ENCODE measurements at regions not wholly inside any gene's neighbourhood (a gene's known extent, or its start where the extent isn't known, plus 50 kb on each side); places are given as distances from the start of the nearest gene placed in this dataset.

DNA sequence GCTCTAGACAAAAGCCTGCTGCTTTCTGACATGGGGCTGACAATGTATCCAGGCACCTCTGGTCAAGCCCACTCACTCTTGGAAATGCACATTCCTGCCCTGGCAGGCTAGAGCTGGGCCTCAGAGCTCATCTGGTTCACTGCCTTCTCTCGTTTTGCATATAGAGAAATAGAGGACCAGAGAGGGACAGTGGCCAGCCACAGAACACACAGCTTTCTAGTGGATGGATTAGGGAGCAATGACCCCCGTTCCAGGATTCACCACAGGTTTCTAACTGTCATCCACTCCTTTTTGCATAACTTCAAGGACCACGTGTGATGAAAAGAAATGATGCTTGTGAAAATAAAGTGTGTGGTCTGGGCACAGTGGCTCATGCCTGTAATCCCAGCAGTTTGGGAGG is 129.6 kb upstream of the IGSF21 start:
- DNase-seq: no peak

DNA sequence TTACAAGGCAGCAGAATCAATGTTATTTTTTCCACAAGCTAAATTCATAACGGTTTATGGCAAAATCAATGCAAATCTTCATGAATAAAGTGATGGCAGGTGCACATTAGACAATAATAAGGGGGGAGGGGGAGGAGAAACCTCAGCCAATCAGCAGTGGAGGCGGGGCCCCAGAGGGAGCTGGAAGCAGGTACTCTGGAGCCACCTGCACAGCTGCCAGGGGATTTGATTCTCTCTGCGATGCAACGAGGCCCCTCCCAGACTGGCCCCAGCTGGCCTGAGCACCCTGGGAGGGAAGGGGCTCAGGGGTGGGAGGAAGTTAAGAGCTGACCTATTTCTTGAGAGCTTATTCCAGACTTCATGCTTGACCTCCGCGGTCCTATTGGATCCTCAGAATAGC is 127.8 kb upstream of the IGSF21 start:
- DNase-seq: no peak

DNA sequence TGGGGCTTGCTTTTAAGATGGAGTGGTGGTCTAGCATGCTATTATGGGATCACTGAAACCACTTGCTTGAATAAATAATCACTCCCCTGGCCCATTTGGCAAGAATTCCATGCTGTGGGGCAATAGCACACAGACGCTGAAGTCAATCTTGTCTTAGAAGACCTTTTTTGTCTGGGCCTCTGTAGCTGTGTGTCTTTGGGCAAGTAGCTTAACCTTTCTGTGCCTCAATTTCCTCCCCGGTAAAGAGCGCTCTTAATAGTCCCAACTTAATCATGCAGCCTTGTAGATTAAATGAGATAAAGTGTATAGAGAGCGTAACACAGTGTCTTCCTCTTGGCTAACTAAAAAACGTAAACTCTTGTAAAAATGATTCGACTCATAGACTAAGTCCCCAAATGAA is 125.4 kb upstream of the IGSF21 start:
- no peak for DNase-seq

DNA sequence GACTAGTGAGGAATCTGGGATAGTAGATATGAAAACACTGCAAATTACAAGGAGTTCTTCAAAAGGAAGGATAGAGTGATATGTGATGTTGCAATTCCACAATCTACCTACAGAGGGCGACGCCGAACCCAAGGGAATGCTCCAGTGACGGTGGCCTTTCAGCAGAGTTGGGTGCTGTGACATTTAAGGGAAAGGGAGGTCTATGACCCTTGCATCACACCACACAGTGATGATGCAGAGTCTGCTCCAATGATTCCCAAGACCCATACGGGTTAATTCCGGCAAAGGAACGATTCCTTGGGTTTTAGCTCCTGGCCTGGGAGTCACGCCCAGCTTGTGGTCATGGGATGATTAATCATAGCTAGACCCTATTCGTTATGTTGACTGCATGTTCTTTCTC is 123.0 kb upstream of the IGSF21 start:
- no peak for DNase-seq

DNA sequence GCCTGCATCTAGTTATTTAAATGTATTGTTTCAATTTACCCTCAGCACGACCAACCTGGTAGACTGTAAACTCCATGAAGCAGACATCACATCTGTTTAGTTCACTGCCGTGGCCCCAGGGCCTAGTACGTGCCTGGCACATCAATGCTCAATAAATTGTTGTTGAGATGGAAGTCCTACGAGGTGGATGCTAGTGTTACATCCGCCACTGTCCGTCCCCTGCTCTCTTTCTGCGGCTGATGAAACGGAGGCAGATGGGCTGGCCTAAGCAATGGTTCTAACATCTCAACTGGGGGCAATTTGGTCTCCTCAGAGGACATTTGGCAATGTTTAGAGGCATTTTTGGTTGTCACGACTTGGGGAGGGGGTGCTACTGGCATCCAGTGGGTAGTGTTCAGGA is 121.4 kb upstream of the IGSF21 start:
- DNase-seq: no peak

DNA sequence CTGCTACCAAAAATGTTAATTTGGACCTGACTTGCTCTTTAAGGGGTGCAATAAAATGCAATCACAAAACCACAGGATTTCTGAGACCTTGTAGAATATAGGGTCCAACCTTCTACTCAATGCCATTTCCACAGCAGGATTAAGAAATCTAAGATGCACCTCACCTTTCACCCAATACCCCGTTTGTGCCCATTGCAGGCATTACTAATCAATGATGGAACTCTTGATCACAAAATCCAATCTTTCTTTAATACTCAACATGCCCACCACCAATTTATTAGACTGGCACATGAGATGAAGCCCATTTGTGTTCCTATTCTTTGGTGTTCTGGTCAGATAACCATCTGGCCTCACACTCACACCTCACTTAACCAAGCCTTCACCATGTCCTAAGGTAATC is 117.2 kb upstream of the IGSF21 start:
- no peak for DNase-seq

DNA sequence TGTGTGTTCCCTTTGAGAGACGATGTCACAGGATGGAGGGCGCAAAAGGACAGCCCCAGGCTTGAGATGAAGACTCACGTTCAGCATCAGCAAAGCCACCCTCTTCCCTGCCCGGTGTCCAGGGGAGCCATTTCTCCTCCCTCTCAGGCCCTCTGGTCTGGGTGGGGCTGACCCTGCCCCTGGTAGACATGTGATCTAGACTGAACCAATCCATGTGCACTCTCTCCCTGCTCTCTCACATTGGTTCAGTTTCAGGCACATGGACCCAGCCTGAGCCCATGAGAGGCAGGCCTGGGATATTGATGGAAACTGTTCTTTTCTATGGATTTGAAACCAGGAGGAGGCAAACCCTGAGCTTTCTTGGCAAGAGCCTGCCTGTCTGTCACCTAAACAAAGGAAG is 115.6 kb upstream of the IGSF21 start:
- DNase-seq: no peak

DNA sequence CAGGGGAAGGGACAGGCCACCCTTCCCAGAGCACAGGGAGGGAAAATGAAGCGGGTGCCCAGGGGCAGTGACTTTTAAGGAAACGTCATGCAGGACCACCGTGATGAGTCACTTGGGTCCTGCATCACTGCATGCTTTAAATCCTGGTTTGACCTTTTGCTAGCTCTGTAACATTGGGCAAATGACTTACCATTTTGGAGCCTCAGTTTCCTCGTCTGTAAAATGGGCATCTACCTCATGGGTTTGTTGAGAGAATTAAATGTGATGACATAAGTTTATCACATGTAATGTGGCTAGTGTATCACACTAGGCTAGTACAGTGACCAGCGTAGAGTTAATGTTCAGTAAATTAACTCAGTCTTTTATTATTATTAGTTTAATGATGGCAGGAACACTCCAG is 114.8 kb upstream of the IGSF21 start:
- no peak for DNase-seq

DNA sequence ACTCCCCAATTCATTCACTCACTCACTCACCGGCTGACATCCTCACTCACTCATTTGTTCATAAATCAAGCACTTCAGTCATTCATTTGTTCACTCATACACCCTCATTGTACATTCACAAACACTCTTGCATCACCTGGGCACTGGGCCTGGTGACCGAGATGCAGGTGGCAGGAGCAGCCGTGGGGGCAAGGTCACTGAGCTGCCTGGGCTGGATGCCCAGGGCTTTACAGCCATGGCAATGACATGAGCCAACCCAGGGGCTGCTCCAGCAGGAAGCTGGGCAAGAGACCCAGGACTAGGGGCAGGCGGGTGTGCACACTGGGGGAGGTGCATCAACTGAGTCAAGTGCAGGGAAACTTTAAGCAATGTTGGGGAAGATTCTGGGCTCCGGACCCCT is 113.6 kb upstream of the IGSF21 start:
- DNase-seq: no peak

DNA sequence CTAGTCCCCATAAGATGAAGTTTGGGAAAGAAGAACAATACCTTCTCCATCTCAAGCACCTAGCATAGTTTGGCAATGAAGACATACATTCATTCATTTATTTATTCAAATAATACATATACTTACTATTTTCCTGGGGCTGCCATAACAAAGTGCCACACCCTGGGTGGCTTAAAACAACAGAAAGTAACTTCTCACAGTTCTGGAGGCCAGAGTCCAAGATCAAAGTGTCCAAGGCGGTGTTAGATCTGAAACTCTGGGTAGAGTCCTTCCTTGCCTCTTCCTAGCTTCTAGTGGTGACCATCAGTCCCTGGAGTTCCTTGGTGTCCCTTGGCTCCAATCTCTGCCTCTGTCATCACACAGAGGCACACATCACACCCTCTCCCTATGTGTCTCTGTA is 112.1 kb upstream of the IGSF21 start:
- DNase-seq: no peak

DNA sequence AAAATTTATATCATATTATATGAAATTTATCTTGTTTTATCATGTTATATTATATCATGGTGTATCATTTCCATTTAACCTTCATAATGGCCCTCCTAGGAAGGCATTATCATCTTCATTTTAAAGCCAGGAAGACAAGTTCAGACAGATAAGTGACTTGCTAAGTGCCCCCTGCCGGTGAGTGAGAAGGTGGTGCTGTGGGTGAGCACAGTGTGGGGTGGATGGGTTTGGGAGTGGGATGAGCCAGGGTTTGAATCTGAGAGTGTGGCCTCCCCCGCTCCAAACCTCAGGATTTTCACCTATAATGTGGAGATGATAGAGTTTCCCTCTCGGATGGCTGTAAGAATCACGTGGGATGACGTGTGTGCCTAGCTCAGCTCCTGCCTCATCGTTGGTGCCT is 108.7 kb upstream of the IGSF21 start:
- no peak for DNase-seq

DNA sequence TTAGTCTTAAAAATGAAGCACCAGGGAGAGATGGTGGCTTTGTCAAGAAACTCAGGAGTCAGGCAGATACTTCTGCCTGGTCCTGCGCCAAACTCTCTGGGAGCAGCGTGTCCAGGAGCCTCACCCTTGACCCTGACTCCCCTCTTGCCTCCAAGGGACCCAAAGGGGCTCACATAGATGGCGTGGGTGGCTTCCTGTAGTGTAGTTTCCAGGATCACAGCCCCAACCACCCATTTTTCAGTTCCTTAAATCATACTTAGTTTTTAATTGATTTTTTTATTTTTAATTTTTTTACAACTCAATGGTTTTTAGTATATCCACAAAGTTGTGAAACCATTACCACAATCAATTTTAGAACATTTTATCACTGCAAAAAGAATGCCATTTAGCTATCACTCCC is 107.7 kb upstream of the IGSF21 start:
- DNase-seq: no peak

DNA sequence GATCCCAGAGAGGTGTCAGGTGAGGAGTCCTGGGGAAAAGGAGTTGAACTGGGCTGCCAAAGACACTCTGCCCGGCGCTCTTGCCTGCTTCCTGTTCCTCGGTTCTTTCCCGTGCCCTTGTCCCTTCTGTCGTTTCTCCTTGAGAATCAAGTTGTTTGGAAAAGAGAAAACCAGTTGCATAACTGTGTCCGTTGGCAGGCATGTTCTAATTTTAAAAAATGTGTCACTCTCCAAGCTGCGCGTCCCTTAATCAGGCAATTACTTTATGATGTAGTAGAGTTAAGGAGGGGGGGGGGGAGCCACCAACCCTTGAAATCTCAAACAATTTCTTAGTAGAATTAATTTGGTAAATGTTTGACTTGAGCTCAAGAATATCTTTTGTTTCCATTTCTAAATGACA is 105.9 kb upstream of the IGSF21 start:
- DNase-seq: no peak

DNA sequence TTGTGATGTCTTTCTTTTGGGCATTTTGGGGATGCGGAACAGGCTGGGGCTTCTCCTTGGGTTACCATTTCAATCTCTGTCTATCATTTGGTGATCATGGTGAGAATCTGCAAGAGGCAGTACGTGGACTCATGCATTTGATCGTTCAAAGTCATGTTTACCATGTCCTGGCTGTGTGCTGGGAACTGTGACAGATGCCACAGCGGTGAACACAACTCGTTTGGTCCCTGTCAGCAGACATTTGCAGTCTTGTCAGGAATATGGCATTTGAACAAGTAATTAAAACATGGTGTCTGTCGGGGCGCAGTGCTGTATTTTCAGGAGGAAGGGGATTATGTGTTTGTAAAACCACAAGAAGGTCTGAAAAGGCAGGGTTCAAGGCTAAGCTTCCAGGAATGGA is 103.3 kb upstream of the IGSF21 start:
- no peak for DNase-seq

DNA sequence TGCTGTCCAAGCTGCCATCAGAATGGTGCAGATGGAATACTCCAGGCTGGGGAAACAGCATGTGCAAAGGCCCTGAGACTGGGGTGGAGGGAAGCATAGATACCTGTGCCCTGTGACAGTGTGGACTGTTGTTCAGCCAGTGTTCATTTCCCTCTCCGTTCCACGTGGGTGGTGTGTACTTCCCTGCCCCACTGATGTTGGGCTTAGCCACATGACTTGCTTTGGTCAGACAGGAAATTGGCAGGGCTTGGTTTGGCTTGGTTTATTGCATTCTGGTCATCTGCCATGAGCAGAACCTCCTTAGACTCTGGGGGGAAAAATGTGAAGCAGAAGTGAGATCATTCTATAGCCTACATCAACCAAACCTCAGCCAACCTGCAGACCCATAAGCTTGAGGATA is 102.4 kb upstream of the IGSF21 start:
- no peak for DNase-seq

DNA sequence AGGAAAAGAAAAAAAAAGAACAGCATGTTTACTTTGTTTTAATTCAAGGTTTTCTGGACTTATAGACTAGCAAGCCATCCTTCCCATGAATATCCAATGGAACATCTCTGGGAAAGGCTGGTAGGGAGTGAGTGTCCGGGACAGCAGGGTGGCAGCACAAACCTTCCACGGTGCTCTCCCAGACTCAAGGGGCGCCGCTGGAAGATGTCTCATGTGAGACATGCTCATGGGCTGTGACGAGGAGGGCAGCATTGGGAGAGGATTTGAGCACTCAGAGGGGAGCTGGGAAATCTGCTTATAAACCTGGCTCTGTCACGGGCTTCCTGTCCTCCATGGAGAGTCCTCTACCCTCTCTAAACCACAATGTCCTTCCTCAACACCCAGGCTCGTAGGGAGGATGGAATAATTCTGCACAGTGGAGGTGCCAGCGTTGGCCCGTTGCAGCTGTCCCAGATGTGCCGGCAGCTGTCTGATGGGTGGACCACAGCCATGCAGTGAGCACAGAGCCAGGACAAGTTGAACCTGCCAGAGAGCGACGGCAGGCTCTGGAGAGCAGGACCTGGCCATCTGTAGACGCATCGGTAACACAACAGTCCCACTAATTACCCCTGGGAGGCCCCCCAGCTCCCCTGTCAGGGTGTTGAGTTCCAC is 100.1 kb upstream of the IGSF21 start:
- peak; percentile 50 for DNase-seq

DNA sequence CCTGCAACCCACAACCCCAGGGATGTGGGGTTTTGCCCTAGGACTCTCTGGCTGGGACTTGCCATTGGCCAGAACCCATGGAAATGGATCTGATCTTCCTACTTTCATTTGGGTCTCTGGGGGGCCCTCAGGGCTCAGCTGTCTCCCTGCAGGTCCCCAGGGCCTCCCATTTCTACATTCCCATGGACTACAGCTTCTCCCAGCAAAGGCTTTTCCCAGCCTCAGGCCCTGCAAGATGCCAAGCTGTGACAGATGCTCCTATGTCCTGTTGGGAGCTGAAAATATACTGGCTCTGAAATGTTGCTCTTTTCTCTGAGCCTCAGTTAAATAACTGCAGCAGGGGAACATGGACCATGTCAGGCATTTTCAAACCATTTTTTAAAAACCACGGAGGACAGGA is 99.5 kb upstream of the IGSF21 start:
- peak; percentile 16 for DNase-seq

DNA sequence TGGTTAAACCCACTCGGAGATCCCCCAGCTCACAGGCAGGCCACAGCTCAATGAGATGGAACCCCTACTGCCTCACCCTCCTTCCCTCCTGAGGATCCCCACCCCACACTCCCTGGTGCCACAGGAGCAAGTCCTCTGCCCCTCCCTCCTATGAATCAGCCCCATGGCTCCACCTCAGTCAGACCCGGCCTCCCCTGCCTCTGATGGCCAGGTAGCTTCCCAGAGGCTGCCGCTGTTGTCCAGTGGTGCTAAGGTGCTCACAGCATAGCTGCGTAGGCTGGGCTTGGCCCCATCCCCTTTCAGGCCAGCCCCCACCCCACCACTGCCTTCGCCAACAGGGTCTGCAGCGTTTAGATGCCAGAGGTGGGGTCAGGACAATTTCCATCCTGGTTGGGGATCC is 98.5 kb upstream of the IGSF21 start:
- DNase-seq: no peak

DNA sequence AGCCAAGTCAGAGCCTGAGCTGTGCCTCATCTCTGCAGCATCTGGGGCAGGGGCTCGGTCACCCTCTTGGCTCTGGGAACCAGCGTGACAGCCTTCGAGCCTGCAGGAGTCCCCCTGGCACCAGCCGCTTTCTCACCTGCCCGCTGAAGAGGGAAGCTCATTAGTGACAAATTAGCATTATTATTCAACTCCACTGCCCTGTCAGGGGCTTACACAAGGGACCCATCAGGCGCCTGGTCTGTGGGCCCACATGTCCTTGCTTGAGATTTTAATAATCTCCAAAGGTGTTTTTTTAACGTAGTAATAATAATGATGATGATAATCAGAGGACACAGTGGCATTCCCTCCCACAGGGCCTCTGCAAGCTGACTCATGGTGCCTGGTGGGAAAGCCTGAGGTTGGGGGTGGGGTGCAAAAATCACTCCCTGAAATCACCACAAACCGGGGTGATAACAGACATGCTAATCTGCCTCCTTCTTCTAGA is 98.1 kb upstream of the IGSF21 start:
- DNase-seq: no peak

DNA sequence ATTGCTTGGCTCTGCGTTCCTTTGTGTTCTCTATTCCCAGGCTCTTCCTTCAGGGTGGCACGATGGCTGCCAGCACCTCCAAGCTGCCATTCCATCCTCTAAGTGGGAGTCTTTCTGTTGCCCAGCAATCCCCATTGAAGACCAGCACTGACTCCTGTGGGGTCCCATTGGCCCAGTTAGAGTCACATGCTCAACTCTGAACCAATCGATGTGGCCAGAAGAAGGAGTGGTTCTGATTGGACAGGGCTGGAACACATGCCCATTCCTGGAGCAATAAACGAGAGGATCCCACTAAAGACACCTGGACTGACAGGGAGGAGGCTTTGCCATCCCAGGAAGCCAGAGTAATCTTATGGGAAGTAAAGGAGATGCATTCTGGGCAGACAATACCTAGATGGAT is 97.2 kb upstream of the IGSF21 start:
- no peak for DNase-seq

DNA sequence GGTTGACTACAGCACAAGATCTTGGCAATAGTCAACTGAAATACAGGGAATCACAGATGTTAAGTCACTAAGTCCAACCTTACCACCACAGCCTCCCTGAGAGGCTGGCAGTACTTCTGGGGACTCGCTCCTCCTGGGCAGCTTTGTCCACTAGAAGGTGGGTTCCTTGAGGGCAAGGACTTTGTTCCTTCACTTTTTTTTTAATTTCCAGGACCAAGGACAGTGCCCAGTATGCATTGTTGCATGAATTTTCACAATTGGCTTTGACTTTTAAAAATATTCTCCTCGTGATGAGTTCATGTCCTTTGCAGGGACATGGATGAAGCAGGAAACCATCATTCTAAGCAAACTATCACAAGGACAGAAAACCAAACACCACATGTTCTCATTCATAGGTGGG is 96.7 kb upstream of the IGSF21 start:
- no peak for DNase-seq

DNA sequence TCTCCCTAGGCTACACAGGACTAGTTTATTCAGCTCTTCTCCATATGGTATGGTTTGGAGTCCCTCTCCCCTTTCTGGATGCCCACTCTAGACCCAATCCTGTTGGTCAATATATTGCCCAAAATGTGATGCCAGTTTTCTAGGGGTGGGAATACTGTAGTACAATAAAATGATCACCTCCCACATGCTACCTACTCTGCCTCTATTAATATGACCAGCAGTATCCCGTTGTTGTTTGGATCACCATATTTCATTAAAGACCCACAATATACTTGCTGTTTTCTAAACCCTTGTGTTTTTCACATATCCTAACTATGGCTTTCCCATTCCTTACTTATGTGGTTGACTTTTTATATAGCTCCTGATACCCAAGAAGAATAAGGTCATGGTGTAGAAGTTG is 95.9 kb upstream of the IGSF21 start:
- no peak for DNase-seq

DNA sequence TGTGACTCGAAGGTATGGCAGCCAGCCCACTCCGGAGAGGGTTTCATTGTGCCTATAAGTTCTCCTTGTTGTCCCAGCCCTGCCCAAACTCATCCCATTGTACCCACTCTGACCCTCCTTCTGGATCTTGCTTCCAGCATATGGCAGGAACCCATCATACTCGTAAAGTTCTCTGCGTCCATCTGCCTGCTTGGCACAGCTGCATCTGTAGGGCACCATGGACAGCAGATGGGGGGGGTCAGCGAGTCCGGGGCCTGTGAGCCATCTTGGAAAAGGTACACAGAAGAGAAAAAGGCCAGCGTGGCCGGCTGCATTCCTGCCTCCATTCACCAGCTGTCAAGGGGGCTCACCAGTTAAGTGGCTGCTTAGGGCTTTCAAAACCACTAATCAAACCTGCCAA is 94.9 kb upstream of the IGSF21 start:
- DNase-seq: no peak

DNA sequence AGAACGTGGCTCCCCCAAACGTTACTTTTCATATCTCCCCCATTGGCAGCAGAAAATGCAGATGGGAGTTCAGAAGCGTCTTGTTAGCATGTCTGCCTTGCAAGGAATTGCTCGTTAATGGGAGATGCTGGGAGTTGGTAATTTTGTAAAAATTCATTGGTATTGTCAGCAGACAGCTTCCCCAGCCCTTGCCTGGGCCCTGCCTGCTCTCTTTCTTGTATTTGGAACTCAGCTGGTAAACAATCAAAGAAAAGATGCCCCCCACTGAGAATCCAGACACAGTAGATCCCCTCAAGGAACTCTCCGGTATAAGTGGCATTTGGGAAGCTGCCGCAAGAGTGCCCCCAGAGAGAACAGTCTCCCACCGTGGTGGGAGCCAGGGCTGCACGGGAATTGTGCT is 94.4 kb upstream of the IGSF21 start:
- DNase-seq: no peak

DNA sequence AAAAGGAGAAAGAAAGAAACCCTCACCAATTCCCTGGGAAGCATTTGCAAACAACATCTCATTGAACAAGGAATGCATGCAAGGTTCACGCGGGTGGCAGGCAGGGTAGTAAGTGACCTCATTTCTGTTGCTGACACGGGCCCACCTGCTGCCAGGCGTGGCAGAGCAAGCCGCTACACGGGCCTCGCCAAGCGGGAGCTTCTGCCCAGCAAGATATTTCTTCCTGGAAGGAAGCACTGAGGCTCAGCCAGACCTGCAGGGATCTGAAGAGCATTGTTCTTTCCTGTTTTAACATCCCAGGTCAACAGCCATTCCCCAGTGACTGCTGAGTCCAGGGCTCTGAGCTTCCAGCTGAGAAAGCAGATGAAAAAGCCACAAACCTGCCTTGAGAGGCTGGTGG is 91.9 kb upstream of the IGSF21 start:
- no peak for DNase-seq

DNA sequence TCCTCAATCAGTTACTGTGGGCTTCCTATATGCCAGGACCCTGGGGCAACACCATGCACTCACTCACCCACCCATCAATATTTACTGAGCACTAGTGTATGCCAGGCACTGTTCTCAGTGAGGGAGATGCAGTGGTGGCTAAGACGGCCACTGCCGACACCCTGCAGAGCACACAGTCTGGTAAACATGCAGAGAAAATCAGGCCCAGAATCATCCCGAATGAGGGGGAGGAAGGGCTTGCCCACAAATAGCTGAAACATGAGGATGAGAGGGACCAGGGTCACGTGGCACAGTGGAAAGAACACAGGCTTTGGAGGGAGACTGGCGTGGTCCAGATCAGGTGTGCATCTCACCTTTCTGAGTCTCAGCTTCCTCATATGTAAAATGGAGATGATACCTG is 89.2 kb upstream of the IGSF21 start:
- DNase-seq: no peak

Measured in right hindlimb (tissue), 1 donor.